Esophagus squamous epithelium (tissue), 5 donors: ENCODE measurements at regions not wholly inside any gene's neighbourhood (a gene's known extent, or its start where the extent isn't known, plus 50 kb on each side); places are given as distances from the start of the nearest gene placed in this dataset.
A peak's percentile ranks its signal among the peaks of the same experiment; 100 is the strongest.

Experiments
- DNase-seq: peaks from one replicate; lab custom pipeline; 2025; lab: John Stamatoyannopoulos, UW
- H3K27ac ChIP-seq, 4 donors: fragments of 200-600 bp; sonication (generic); one replicate each; pipeline ENCODE4 v1.5.1; 2016 to 2019; ENCODE audit warnings: mild to moderate bottlenecking in 1 of 4
- H3K27me3 ChIP-seq, 4 donors: fragments of 200-600 bp; sonication (generic); 1 replicate in 3 of 4; 2 replicates in 1 of 4; pipeline versions ENCODE4 v1.5.1 to v1.6.0; 2017 to 2021; ENCODE audit warnings: antibody characterized with exemption in 1 of 4
- H3K36me3 ChIP-seq, 3 donors: fragments of 200-600 bp; sonication (generic); one replicate each; pipeline ENCODE4 v1.5.1; 2016 to 2019
- H3K4me1 ChIP-seq, 3 donors: fragments of 200-600 bp; sonication (generic); one replicate each; pipeline ENCODE4 v1.5.1; 2017 to 2019
- H3K4me3 ChIP-seq, 4 donors: fragments of 200-600 bp; sonication (generic); 1 replicate in 3 of 4; 2 replicates in 1 of 4; pipeline ENCODE4 v1.5.1; 2016 to 2019; ENCODE audit warnings: mild to moderate bottlenecking in 2 of 4, moderate library complexity in 1 of 4
- H3K9me3 ChIP-seq, 3 donors: fragments of 200-600 bp; sonication (generic); one replicate each; pipeline ENCODE4 v1.5.1; 2016 to 2019
- POLR2A ChIP-seq, 4 donors: fragments of 450-650 bp; IDR thresholded peaks; one replicate each; pipeline ENCODE4 v1.6.1; 2017; ENCODE audit warnings: antibody characterized with exemption in 4 of 4, mild to moderate bottlenecking in 4 of 4, moderate library complexity in 3 of 4
- WGBS, 2 donors: methylation state at CpG; one replicate each; pipeline ENCODE4 v1.1.5; 2018; 5-methylcytosine and 5-hydroxymethylcytosine counted together
- intact Hi-C: fragments of 100-400 bp; cut with DNase I; formaldehyde crosslinking; loops from one replicate; pipeline ENCODE4 v1.15.0; 2022
- TF ChIP-seq, protein P1 (sequence below), 6 experiments: fragments of 450-650 bp in 4 of 6; fragments of 200-600 bp in 2 of 6; sonication (generic) in 2 of 6; IDR thresholded peaks; one replicate each; pipeline ENCODE4 v1.5.1; 2016 to 2019; ENCODE audit warnings: antibody characterized with exemption in 6 of 6, mild to moderate bottlenecking in 4 of 6, moderate library complexity in 4 of 6
- donor health status: DM: yes; HTN: yes; CAD: no.

DNA sequence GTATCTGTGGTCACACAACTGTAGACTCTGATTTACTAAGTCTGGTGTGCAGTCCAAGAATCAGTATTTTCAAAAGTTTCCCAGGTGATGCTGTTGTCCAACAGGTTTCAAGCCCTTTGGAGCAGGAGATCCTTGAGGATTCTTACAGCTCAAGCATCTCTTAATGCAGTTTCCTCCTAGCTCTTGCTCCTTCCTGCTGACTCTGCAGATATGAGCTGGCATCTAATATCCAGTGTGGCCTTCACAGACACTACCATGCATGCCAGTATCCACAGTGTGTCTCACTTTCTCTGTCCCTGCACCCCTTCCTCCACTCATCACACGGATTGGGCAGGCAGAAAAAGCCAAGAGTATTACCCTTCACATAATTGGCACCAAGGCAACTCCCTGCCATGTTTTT, 182.2 kb upstream of the TNC start:
- H3K4me3 ChIP-seq, result no peak overlapping the region
- no peaks in the 10 kb centered on the region for H3K9me3 ChIP-seq
- no peak overlapping the region for H3K27ac ChIP-seq
- DNase-seq, result no peak
- no peaks in the 10 kb centered on the region for H3K36me3 ChIP-seq
- peaks cover 0 to 13% (median under 1%) of the 10 kb centered on the region in 3 donors for H3K4me1 ChIP-seq
- TF ChIP-seq, protein P1, sequence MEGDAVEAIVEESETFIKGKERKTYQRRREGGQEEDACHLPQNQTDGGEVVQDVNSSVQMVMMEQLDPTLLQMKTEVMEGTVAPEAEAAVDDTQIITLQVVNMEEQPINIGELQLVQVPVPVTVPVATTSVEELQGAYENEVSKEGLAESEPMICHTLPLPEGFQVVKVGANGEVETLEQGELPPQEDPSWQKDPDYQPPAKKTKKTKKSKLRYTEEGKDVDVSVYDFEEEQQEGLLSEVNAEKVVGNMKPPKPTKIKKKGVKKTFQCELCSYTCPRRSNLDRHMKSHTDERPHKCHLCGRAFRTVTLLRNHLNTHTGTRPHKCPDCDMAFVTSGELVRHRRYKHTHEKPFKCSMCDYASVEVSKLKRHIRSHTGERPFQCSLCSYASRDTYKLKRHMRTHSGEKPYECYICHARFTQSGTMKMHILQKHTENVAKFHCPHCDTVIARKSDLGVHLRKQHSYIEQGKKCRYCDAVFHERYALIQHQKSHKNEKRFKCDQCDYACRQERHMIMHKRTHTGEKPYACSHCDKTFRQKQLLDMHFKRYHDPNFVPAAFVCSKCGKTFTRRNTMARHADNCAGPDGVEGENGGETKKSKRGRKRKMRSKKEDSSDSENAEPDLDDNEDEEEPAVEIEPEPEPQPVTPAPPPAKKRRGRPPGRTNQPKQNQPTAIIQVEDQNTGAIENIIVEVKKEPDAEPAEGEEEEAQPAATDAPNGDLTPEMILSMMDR (IDR thresholded peaks at IDR 0.05), result no peak
- TF ChIP-seq POLR2A (IDR thresholded peaks at IDR 0.05), result no peak
- H3K27me3 ChIP-seq, result no peaks in the 10 kb centered on the region
- intact Hi-C loops, result no loop called here
- WGBS, 2 donors, result 75 to 100% methylated on average over 1 of the region's 1 CpG

DNA sequence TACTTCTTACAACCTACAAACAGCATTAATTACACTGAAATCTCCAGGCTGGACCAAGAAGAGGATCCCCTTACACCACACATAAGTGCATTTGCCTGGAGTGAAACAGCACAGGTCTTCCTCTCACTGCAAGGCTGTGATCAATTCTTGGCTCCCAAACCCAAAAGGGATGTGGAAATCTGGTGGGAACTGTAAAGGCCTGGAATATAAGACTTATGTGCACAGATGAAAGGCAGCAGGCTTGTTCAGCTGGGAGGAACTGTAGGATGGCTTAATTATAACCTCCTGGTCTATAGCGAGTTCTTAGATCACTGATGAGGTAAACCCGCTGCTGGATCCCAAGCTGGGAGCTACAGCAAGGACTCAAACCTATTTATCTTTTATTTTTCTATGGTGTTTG, 182.9 kb upstream of the TNC start:
- no peak overlapping the region for H3K4me3 ChIP-seq
- no peaks in the 10 kb centered on the region for H3K36me3 ChIP-seq
- H3K9me3 ChIP-seq, result no peaks in the 10 kb centered on the region
- H3K27ac ChIP-seq, result no peak overlapping the region
- TF ChIP-seq POLR2A (IDR thresholded peaks at IDR 0.05), result no peak
- TF ChIP-seq, protein P1 (IDR thresholded peaks at IDR 0.05), result no peak
- peaks cover 0 to 13% (median 5%) of the 10 kb centered on the region in 3 donors for H3K4me1 ChIP-seq
- intact Hi-C loops, result no loop called here
- H3K27me3 ChIP-seq, result no peaks in the 10 kb centered on the region
- WGBS, 2 donors, result 84 to 91% methylated on average over 2 of the region's 2 CpGs
- DNase-seq, result no peak

DNA sequence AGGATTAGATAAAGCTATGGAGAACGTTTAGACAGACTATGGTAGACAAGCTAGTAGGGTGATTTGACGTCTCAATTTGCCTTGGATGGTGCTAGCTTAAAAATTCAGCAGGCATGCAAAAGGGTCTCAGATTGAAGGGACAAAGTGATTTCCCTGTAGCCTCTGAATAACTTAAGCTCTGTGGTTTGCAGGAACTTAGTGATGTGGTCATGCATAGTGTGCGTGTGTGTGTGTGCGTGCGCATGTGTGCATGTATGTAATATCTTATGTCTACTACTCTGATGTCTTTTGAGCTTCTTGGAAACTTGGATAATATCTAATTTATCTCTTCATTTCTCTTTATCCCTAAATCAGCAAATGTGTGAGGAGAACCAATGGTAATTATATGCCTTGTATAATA, 183.6 kb upstream of the TNC start:
- TF ChIP-seq, protein P1 (IDR thresholded peaks at IDR 0.05), result no peak
- TF ChIP-seq POLR2A (IDR thresholded peaks at IDR 0.05), result no peak
- 90% methylated on average over 5 of the region's 5 CpGs for WGBS, 2 donors
- H3K4me3 ChIP-seq, result no peak overlapping the region
- H3K36me3 ChIP-seq, result no peaks in the 10 kb centered on the region
- intact Hi-C loops, result no loop called here
- H3K27ac ChIP-seq, result no peak overlapping the region
- H3K9me3 ChIP-seq, result no peaks in the 10 kb centered on the region
- no peaks in the 10 kb centered on the region for H3K27me3 ChIP-seq
- peaks cover 0 to 16% (median 5%) of the 10 kb centered on the region in 3 donors for H3K4me1 ChIP-seq
- no peak for DNase-seq

DNA sequence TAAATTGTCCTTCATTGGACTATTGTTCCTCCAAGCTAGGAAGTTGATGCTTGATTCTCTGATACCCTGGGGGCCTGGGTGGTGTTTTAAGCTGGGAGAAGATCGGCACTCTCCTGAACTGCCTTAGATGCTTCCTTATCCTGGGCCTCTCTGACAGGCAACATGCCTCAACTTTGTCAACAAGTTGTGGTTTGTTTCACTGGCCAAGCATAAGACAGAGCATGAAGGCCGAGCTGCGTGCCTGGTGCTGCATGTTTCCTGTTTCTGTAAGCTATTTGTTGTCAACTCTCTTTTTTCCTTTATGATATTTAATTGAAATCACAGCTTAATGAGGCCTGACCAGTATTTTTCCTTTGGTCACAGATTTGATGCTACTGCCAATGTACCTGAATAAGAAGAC, 187.6 kb upstream of the TNC start:
- Histone ChIP-seq H3K36me3 (no peaks in the 10 kb centered on the region), H3K9me3 (no peaks in the 10 kb centered on the region), H3K27ac (peak overlapping the region in 2 of 4 donors; percentile 25 to 27), H3K4me3 (no peak overlapping the region), H3K4me1 (peaks cover 0 to 16% (median 5%) of the 10 kb centered on the region in 3 donors), H3K27me3 (no peaks in the 10 kb centered on the region)
- no peak for TF ChIP-seq POLR2A (IDR thresholded peaks at IDR 0.05)
- TF ChIP-seq, protein P1 (IDR thresholded peaks at IDR 0.05), result no peak
- no peak for DNase-seq
- intact Hi-C loops, result no loop called here
- 15 to 26% methylated on average over 3 of the region's 3 CpGs for WGBS, 2 donors

DNA sequence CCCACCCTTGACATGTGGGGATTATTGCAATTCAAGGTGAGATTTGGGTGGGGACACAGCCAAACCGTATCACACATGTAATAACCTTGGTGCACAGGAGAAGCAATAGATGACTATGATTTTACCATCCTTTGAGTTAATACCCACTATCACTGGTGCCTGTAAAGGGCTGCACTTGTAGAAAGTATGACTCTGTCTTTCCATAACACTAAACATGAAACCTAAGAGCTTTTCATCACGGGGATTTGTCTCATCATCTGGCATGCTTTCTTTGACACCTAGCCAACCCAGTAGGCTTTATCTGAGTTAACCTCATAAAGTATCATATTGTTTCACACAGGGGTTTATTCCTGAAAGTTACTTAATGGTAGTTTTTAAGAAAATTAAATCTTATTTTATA, 188.9 kb upstream of the TNC start:
- Histone ChIP-seq H3K27me3 (no peaks in the 10 kb centered on the region), H3K27ac (no peak overlapping the region), H3K36me3 (no peaks in the 10 kb centered on the region), H3K4me3 (no peak overlapping the region), H3K9me3 (no peaks in the 10 kb centered on the region), H3K4me1 (peaks cover 0 to 16% (median 5%) of the 10 kb centered on the region in 3 donors)
- no peak for DNase-seq
- TF ChIP-seq POLR2A (IDR thresholded peaks at IDR 0.05), result no peak
- TF ChIP-seq, protein P1 (IDR thresholded peaks at IDR 0.05), result no peak
- intact Hi-C loops, result no loop called here
- WGBS, 2 donors, result 44 to 59% methylated on average over 2 of the region's 2 CpGs
